ENCODE measurements at regions not wholly inside any gene's neighbourhood (a gene's known extent, or its start where the extent isn't known, plus 50 kb on each side); places are given as distances from the start of the nearest gene placed in this dataset.
"Not testable (repeated sequence)": the region's sequence is repeated elsewhere in the genome, so short reads cannot be mapped to it uniquely, and the experiment has no call there.

GRCh38 chr12:105507311-105508038, 177.0 kb downstream of the C12orf75 start:
- no peak for TF ChIP-seq CTCF (IDR thresholded peaks at IDR 0.05; ENCODE audit: borderline replicate concordance)
- Histone ChIP-seq H3K4me1 (no peaks in the 10 kb centered on the region), H3K27ac (replicated peaks) (no peak overlapping the region), H3K27me3 (ENCODE audit: low read depth) (peaks cover 6% of the 10 kb centered on the region), H3K36me3 (no peaks in the 10 kb centered on the region), H3K9me3 (replicated peaks) (no peaks in the 10 kb centered on the region), H3K4me3 (no peak overlapping the region)
- no peak for DNase-seq
- intact Hi-C loops (cut with micrococcal nuclease) = no loop called here

- no peaks in the 10 kb centered on the region for H3K36me3 ChIP-seq
- peaks cover 6% of the 10 kb centered on the region for H3K27me3 ChIP-seq (ENCODE audit: low read depth)
- no peaks in the 10 kb centered on the region for H3K4me1 ChIP-seq
Measured at GRCh38 chr12:105508096-105508495, 177.6 kb downstream of the C12orf75 start.

GRCh38 chr12:105510526-105510925, 180.0 kb downstream of the C12orf75 start:
- Histone ChIP-seq H3K9me3 (replicated peaks) (no peaks in the 10 kb centered on the region), H3K36me3 (no peaks in the 10 kb centered on the region), H3K27me3 (ENCODE audit: low read depth) (peaks cover 3% of the 10 kb centered on the region), H3K4me3 (no peak overlapping the region), H3K4me1 (no peaks in the 10 kb centered on the region), H3K27ac (replicated peaks) (no peak overlapping the region)
- TF ChIP-seq CTCF (IDR thresholded peaks at IDR 0.05; ENCODE audit: borderline replicate concordance) = no peak
- DNase-seq = no peak
- intact Hi-C loops (cut with micrococcal nuclease) = no loop called here

More at GRCh38 chr12:105508096-105508495, 177.6 kb downstream of the C12orf75 start:
- H3K4me3 ChIP-seq = no peak overlapping the region
- no peak overlapping the region for H3K27ac ChIP-seq (replicated peaks)
- intact Hi-C loops (cut with micrococcal nuclease) = no loop called here
- DNase-seq = no peak
- TF ChIP-seq CTCF (IDR thresholded peaks at IDR 0.05; ENCODE audit: borderline replicate concordance) = no peak
- H3K9me3 ChIP-seq (replicated peaks) = no peaks in the 10 kb centered on the region

DNA sequence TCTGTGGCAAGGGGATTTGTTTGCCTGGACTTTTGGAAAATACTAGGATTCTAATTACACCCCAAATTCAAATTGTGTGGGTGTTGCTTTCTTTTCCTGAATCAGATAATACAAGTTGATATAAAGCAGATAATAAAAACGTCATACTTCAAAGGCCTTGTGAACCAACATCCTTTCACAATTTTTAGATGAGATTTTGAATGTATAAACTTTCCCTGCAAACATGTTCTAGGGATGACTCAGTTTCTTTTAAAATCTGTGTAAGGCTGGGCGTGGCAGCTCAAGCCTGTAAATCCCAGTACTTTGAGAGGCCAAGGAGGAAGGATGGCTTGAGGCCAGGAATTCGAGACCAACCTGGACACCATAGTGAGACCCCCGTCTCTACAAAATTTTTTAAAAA, 182.4 kb downstream of the C12orf75 start:
- H3K4me1 ChIP-seq; H3K27me3 ChIP-seq (ENCODE audit: low read depth); H3K9me3 ChIP-seq (replicated peaks); H3K27ac ChIP-seq (replicated peaks); intact Hi-C loops (cut with micrococcal nuclease); DNase-seq; H3K36me3 ChIP-seq; H3K4me3 ChIP-seq: not testable (repeated sequence)

GRCh38 chr12:105522166-105522825, 191.8 kb downstream of the C12orf75 start:
- no peak for DNase-seq
- TF ChIP-seq CTCF (IDR thresholded peaks at IDR 0.05; ENCODE audit: borderline replicate concordance) = no peak
- no peaks in the 10 kb centered on the region for H3K27me3 ChIP-seq (ENCODE audit: low read depth)
- H3K27ac ChIP-seq (replicated peaks) = peak overlapping the region; percentile 86
- intact Hi-C loops (cut with micrococcal nuclease) = no loop called here
- no peaks in the 10 kb centered on the region for H3K9me3 ChIP-seq (replicated peaks)
- no peak overlapping the region for H3K4me3 ChIP-seq
- peaks cover 25% of the 10 kb centered on the region for H3K4me1 ChIP-seq
- H3K36me3 ChIP-seq = no peaks in the 10 kb centered on the region
